Jurkat, Clone E6-1 (cell line): ENCODE measurements at regions not wholly inside any gene's neighbourhood (a gene's known extent, or its start where the extent isn't known, plus 50 kb on each side); places are given as distances from the start of the nearest gene placed in this dataset.
"Not testable (repeated sequence)": the region's sequence is repeated elsewhere in the genome, so short reads cannot be mapped to it uniquely, and the experiment has no call there.

ENCODE experiments used
- DNase-seq: peaks from one replicate; pipeline ENCODE4 v3.0.0-alpha.2; 2011; ENCODE audit warnings: low read depth, low spot score
- H3K4me3 ChIP-seq: 2 replicates; pipeline ENCODE4 v1.5.1; 2011; ENCODE audit warnings: mild to moderate bottlenecking, low read length, control low read depth, moderate library complexity

GRCh38 chr9:18294229-18294628, 179.7 kb upstream of the ADAMTSL1 start:
- no peak for DNase-seq

GRCh38 chr9:18296702-18297055, 177.3 kb upstream of the ADAMTSL1 start:
- DNase-seq, result no peak
- no peak overlapping the region for H3K4me3 ChIP-seq

More at GRCh38 chr9:18294229-18294628, 179.7 kb upstream of the ADAMTSL1 start:
- no peak overlapping the region for H3K4me3 ChIP-seq

- peak; percentile 32 for DNase-seq
Measured at GRCh38 chr9:18297056-18297841, 176.7 kb upstream of the ADAMTSL1 start.

GRCh38 chr9:18299449-18299848, 174.5 kb upstream of the ADAMTSL1 start:
- DNase-seq, result no peak
- H3K4me3 ChIP-seq, result no peak overlapping the region

More at GRCh38 chr9:18297056-18297841, 176.7 kb upstream of the ADAMTSL1 start:
- H3K4me3 ChIP-seq, result no peak overlapping the region

GRCh38 chr9:18305167-18305806, 168.7 kb upstream of the ADAMTSL1 start:
- DNase-seq, H3K4me3 ChIP-seq: not testable (repeated sequence)

GRCh38 chr9:18314316-18314715, 159.6 kb upstream of the ADAMTSL1 start:
- no peak overlapping the region for H3K4me3 ChIP-seq
- DNase-seq, result no peak

- no peak overlapping the region for H3K4me3 ChIP-seq
- no peak for DNase-seq
Measured at GRCh38 chr9:18317896-18318295, 156.1 kb upstream of the ADAMTSL1 start.

GRCh38 chr9:18319918-18320445, 154.0 kb upstream of the ADAMTSL1 start:
- no peak for DNase-seq
- no peak overlapping the region for H3K4me3 ChIP-seq

- DNase-seq, result no peak
- no peak overlapping the region for H3K4me3 ChIP-seq
Measured at GRCh38 chr9:18324928-18325745, 148.8 kb upstream of the ADAMTSL1 start.

- not testable (repeated sequence) for DNase-seq, H3K4me3 ChIP-seq
Measured at GRCh38 chr9:18325746-18326011, 148.3 kb upstream of the ADAMTSL1 start.

- no peak for DNase-seq
- H3K4me3 ChIP-seq, result no peak overlapping the region
Measured at GRCh38 chr9:18327121-18327520, 146.8 kb upstream of the ADAMTSL1 start.

- peak; percentile 7 for DNase-seq
- H3K4me3 ChIP-seq, result no peak overlapping the region
Measured at GRCh38 chr9:18330401-18331309, 143.3 kb upstream of the ADAMTSL1 start.

GRCh38 chr9:18331310-18331684, 142.7 kb upstream of the ADAMTSL1 start:
- no peak for DNase-seq
- no peak overlapping the region for H3K4me3 ChIP-seq

GRCh38 chr9:18331808-18332209, 142.1 kb upstream of the ADAMTSL1 start:
- no peak overlapping the region for H3K4me3 ChIP-seq
- DNase-seq, result no peak

- no peak overlapping the region for H3K4me3 ChIP-seq
- DNase-seq, result no peak
Measured at GRCh38 chr9:18333157-18333556, 140.8 kb upstream of the ADAMTSL1 start.

- no peak for DNase-seq
- no peak overlapping the region for H3K4me3 ChIP-seq
Measured at GRCh38 chr9:18335825-18336224, 138.1 kb upstream of the ADAMTSL1 start.

GRCh38 chr9:18338042-18338441, 135.9 kb upstream of the ADAMTSL1 start:
- no peak overlapping the region for H3K4me3 ChIP-seq
- DNase-seq, result no peak

GRCh38 chr9:18343784-18344183, 130.2 kb upstream of the ADAMTSL1 start:
- no peak overlapping the region for H3K4me3 ChIP-seq
- DNase-seq, result no peak

- DNase-seq, result no peak
- H3K4me3 ChIP-seq, result no peak overlapping the region
Measured at GRCh38 chr9:18346745-18347144, 127.2 kb upstream of the ADAMTSL1 start.
